Middle frontal gyrus (tissue), 1 donor: ENCODE measurements at regions not wholly inside any gene's neighbourhood (a gene's known extent, or its start where the extent isn't known, plus 50 kb on each side); places are given as distances from the start of the nearest gene placed in this dataset.
"Not testable (repeated sequence)": the region's sequence is repeated elsewhere in the genome, so short reads cannot be mapped to it uniquely, and the experiment has no call there.

Source experiments
- DNase-seq: peaks from one replicate; pipeline ENCODE4 v3.0.0-alpha.2; 2015; ENCODE audit warnings: low spot score; ENCODE audit errors: extremely low spot score

DNA sequence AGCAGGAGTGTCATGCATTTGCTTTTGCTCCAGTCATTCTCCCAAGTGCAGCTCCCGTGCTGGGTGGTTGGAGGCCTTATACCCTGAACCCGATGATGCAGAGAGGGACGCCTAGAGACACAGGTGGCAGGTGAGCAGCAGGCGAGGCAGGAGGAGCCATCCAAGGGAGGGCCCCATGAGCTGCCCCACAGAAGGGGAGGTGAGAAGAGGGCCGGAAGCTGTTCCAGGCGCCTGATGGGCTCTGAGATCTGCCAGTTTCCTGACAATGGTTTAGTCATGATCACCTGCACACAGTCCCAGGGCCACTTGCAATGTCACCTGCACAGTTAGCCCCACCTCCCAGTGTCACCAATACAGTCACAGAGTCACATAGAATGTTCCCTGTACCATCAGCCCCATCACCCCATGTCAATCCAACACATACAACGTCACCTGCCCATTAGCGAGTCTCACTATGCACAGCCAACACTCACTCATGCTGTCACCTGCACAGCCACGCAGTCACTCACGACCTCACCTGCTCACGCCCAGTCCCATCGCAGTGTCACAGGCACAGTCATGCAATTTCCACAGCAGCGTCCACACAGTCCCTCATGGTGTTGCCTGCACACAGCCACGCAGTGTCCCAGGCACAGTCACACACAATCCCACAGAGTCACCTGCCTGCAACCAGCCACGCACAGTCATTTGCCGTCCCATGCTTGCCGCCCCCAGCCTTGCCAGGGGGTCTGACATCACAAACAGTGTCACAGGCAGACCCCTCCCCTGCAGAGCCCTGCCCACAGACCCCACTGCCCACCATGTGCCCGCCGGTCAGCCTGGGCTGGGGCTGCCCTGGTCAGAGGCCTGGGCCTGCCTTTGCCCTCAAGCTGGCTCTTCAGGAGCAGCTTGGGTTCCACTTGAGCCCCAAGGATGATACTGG lies 113.4 kb downstream of the LHX2 start:
- DNase-seq, result no peak

DNA sequence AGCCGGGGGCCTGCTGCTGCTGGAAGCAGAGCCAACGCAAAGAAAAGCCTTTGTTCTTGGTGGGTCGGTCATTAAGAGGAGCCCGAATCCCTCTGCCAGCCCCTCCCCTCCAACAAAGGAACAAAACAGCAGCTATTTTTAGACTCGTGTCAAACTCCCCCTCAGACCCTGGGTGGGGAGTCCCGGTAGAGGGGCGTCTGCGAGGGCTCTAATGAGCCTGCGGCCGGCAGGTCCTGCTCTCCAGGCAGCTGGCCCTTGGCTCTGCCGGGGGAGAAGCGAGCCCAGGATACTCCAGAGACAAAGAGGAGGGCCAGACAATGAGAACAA lies 114.0 kb downstream of the LHX2 start:
- no peak for DNase-seq

DNA sequence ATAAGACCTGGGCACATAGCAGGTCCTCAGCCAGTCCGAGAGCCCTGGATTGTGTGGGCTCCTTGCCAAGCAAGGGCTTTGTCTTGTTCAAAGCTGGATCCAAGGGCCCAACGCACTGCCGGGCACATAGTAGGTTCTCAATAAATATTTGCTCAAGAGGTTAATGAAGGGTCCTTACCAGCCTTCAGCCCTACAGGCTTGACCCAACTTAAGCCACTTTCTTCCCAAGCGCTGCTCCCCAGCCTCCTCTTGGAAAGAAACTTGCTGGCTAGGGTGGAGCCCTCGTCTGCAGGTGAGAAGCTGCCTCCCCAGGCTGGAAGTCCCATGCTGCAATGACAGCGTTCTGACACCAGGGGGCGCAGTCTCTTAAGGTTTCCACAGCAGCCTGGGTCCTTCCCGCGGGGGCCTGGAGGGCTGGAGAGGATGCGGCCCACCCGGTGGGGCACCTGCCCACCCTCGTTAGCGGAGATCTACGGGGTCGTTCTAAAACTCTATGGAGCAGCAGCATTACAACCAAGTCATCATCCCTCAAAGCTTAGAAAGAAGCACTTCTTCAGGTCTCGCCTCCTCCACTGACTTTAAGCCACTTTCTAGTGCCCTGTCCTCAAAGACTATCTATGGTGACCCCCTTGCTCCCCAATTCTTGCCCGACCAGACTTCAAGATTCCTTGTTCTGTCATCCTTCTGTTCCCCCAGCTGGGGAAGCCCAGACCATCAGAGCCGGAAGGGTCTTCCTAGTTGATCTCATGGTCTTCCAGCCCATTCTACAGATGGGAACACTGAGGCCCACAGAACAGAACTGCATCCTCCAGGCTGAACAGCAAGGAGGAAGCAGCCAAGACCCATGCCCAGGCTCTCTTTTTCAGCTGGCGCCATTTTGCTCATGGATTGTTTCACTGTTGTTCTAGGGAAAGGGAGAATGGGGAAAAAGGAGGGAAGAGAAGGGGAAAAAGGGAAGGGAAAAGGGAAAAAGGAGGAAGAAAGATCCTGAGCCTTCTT lies 115.4 kb downstream of the LHX2 start:
- no peak for DNase-seq

DNA sequence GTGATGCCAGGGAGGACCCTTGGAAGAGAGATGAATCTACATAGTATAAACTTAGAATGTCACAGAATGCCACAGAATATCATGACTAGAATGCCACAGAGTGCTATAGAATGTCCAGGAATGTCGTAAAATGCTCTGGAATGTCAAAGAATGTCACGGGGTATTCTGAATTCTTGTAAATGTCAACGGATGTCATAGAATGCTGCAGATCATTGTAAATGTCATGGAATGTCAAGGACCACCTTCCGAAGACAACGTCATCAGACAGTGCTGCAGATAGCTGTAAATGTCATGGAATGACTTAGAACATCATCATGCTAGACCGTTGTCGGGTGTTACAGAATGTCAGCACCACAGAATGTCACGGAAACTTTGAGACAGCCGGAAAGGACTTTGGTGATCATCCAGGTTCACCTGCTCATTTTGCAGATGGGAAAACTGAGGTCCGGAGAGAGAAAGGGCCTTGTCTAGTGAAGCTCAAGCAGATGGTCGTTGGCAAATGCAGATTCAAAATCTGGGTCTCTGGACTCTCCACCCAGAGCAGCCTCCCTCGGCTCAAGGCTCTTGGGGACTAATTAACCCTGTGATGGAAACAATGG lies 117.1 kb downstream of the LHX2 start:
- DNase-seq, result no peak

DNA sequence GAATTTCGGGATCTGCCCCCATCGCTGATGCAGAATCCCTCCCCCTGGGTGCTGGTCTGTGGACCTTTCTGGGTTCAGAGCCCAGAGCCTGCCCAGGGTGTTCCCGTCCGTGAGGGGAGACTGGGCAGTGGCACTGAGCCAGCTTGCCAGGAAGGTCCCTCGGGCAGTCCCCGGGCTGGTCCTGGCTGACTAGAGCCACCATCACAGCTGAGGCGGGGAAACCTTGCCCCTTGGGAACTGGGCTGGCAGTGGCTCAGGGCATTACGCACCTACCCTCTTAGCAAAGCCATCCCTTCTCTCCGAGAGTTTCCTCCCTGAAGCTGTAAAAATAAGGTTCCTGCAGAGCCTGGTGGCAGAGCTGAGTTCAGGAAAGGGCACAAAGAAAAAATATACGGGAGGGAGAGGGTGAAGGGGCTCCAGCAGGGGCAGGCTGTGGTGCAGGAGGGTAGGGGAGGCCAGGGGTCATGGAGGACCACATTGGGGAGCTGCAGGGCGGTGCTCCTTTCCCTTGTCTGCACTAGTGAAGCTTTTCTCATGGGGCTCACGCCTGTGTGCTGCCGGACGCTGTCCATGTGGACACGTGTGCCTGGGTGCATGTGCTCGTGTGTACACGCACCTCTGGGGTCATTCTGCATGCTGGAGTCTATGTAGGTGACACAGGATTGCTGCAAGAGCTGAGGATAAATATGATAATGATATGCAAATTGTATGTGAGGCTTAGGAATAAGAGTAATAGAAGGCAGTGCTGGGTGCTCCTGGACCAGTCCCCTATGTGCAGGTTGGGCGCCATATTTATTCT lies 118.9 kb downstream of the LHX2 start:
- no peak for DNase-seq

DNA sequence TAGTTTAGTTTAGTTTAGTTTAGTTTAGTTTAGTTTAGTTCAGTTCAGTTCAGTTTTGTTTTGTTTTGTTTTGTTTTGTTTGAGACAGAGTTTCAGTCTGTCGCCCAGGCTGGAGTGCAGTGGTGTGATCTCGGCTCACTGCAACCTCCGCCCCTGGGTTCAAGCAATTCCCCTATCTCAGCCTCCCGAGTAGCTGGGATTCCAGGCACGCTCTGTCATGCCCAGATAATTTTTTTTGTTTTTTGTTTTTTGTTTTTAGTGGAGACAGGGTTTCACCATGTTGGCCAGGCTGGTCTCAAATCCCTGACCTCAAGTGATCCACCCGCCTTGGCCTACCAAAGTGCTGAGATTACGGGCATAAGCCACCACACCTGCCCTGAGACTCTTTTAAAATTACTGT lies 120.0 kb downstream of the LHX2 start:
- not testable (repeated sequence) for DNase-seq

DNA sequence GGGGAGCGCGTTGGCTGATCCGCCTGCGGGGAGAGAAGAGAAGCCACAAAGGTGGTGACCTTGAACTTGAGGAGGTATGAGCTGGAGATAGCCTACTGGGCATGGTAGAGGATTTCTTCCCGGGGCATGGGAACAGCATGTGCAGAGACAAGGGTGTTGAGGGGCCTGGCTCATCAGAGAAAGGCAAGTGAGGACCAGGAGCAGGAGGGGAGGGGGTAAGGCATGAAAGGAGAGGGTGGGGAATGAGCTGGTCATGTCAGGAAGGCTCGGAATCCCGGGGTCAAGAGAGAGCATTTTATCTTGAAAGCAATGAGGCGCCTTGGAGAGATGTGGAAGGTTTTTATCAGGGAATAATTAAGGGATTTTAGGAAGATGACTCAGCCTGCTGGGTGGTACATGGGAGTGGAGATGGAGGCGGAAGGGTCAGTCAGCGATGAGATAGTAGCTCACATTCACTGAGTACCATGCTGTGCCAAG lies 121.1 kb downstream of the LHX2 start:
- DNase-seq, result no peak

DNA sequence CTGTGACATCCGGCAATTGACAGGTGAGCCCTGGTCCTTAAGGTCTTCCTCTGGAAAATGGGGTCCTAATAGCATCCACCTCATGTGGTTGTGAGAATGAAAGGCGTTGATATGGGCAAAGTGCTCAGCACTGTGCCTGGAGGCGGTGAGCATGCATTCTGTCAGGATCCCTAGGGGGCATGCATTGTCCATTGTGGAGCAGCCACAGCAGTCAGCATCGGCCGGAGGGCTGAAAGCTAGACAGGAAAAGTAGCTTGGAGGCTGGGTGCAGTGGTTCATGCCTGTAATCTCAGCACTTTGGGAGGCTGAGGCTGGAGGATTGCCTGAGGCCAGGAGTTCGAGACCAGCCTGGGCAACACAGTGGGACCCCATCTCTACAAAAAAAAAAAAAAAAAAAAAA lies 122.2 kb downstream of the LHX2 start:
- DNase-seq, result no peak

DNA sequence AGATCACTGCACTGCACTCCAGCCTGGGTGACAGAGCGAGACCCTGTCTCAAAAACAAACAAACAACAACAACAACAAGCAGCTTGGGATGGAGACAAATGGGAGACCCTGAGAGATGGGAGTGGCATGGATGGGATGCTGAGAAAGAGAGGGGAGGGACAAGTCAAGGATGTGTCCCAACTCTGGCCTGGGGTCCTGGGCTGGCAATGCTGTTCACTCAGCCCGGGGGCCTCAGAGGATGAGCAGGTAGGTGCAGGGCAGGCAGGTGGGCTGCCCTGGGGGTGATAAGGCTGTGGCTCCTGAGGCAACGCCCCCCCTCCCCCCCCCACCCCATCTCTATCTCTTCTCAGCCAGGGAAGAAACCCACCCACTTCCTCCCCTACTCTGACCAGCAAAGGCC lies 123.0 kb downstream of the LHX2 start:
- DNase-seq, result no peak

DNA sequence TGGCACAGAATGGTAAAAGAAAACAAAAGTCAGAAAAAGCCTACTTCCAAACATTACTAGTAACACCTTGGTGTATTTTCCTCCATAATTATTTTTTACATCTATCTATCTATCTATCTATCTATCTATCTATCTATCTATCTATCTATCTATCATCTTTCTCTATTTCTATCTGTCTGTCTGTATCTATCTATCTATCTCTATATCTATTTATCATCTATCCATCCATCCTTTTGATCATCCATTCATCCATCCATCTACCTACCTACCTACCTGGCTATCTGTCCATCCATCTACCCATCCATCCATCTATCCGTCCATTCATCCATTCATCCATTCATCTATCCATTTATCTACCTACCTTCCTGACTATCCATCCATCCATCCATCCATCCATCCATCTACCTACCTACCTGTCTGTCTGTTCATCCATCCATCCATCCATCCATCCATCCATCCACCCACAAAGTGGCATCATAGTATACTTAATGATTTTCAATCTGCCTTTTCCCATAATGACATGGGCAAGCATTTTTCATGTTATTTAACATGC lies 121.9 kb upstream of the NEK6 start:
- DNase-seq, result no peak

DNA sequence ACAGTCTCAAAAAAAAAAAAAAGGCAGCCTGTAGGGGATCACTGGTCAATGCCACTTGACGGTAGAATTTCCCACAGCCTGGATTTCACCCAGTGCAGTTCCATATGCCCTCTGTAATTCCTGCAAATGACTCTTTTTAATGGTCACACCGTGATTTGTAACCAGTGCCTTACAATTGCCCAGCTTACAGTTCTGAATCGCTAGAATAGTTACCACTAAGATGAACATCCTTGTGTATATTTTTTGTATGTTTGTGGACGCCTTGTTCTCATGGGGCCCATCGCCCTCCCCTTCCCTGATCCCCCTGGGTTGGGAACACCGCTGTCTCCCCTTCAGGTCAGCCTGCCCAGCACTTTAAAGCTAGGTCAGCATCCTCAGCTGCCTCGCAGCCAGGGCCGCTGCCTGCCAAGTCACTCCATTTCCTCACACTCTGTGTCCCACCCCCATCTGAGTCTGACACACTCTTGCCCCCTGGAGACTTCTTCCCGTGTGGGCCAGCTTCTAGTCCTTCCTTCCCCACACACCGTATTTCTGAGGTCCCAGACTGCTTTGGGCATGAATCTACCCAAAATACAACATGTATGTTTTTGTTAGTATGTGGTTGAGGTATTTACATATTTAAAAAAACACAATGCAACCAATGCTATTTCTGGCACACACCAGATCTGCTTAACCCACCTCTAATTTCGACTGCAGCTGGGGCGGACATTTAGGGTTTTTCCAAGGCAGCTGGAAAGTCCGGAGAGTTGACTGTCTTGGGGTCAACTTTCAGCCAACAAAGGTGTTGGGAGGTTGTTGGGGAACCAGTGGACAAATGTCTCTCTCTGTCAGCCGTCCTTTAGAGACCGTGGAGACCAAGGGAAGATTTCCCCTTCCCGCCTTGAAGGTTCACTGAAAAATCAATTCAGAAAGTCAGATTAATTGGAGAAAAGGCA lies 120.5 kb upstream of the NEK6 start:
- DNase-seq, result no peak

DNA sequence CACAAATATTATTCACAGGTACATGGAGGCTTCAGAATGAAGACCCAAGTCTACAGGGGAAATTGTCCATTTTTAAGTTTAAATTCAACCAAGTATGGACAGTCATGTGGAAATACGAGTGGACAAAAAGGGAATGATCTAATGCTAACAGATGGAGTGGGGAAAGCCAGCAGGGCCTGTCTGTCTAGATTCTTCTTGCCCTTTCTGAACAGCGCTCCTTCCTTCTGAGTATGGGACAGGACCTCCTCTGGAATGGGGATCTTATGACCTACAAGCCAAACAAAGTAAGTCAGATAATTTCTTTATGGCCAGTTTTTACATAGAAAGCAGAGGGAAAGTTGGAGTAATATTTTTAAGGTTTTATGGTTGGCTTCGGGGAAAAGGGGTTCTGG lies 119.8 kb upstream of the NEK6 start:
- DNase-seq, result no peak

DNA sequence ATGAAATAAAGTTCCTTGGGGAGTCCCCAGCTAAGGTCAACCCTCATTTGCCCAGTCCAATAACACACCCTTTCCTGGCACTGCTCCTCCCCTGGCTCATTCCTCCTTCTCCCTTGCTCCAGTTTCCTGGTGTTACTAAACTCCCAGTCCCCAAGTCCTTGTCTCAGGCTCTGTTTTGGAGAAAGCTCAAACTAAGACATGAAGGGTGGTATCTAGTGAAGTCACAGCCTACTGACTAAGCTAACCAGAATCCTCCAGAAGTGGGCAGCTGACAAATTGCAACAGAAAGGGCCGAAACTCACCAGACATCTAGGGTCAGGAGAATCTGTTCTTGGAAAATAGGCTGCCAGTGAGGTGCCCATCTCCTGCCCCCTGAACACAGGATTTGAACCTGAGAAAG lies 118.7 kb upstream of the NEK6 start:
- DNase-seq, result no peak

DNA sequence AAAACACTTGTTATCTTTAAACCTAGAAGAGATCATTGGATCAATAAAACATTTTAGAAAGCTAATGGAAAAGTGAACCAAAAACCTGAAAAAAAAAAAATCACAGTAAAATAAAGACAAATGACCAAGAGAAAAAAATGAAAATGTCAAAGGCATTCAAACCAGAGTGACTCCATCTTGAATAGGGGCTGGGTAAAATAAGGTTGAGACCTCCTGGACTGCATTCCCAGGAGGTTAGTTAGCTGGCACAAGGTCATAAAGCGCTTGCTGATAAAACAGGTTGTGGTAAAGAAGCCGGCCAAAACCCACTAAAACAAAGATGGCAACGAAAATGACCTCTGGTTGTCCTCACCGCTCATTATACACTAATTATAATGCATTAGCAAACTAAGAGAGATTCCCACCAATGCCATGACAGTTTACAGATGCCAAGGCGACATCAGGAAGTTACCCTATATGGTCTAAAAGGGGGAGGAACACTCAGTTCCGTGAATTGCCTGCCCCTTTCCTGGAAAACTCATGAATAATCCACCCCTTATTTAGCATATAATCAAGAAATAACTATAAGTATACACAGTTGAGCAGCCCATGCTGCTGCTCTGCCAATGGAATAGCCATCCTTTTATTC lies 116.7 kb upstream of the NEK6 start:
- no peak for DNase-seq

DNA sequence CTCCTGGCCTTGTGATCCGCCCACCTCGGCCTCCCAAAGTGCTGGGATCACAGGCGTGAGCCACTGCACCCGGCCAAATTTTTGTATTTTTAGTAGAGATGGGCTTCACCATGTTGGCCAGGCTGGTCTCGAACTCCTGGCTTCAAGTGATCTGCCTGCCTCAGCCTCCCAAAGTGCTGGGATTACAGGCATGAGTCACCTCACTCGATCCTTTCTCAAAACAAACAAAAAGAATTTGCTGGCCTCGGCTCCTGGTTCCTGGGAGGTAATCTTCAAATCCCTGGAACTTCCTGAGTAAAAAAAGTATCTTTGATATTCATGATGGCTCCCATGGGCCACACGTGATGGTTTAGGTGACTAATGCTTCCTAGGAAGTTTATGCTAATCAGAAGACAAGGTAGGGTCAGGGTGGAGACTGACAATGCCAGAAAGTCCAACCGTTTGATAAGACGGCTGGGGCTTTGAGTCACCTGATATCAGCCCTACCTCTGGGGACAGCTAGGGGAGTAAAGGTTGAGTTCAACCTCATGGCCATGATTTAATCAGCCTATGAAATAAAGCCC lies 113.1 kb upstream of the NEK6 start:
- not testable (repeated sequence) for DNase-seq

DNA sequence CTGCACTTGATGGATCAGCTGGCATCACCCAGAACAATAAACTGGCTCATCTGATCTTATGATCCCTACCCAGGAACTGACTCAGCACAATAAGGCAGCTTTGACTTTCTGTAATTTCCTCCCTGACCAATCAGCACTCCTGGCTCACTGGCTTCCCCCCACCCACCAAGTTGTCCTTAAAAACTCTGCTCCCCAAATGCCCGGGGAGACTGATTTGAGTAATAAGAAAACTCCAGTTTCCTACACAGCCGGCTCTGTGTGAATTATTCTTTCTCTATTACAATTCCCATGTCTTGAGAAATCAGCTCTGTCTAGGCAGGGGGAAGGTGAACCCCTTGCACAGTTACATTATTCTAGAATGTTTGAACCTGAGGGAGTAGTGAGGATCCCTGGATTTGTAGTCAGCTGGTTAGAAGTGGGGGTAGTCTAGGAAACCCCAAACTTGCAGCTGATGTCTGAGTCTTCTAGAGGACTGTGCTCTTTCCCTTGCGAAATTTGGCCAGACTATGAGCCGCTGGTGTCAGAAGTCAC lies 111.7 kb upstream of the NEK6 start:
- no peak for DNase-seq

DNA sequence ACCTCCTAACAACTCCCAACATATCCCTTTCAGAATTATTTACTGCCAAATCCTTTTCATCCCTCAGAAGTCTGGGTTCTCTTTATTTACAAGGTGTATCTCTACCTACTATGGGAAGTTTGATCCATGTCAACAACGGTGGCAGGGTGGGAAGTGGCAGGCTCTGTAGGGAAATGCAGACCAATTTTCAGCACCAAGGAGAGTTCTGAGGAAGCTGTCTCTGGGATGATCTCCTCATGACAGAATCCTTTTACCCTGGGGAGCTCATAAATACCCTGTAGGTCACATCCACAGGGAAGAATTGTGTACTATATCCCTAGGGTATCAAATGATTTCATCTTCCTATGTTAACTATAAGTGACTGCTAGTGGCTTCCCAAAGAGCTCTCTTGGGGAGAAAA lies 107.8 kb upstream of the NEK6 start:
- no peak for DNase-seq

DNA sequence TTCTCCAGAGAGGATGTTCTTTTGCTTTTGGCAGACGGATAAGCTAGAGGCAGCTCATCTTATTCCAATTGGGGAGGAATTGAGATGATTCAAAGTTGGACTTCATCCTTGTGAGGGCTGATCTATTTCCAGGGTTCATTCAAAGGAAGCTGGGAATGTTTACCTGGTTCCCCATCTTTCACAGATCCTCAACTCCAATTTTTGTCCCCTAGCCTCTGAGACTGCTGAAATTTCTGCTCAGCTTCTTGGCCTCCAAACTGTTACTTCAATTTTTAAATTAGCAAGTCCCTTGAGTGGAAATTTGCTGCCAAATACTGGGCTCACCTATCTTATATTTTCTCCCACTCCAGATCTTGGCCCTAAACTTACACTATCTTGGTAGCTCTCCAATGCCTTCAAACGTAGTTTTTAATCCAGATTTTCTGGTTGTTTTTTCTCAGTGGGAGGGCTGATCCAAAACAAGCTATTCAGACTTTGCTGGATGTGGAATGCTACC lies 93.9 kb upstream of the NEK6 start:
- DNase-seq, result no peak
